ENCODE measurements at regions not wholly inside any gene's neighbourhood (a gene's known extent, or its start where the extent isn't known, plus 50 kb on each side); places are given as distances from the start of the nearest gene placed in this dataset.

DNA sequence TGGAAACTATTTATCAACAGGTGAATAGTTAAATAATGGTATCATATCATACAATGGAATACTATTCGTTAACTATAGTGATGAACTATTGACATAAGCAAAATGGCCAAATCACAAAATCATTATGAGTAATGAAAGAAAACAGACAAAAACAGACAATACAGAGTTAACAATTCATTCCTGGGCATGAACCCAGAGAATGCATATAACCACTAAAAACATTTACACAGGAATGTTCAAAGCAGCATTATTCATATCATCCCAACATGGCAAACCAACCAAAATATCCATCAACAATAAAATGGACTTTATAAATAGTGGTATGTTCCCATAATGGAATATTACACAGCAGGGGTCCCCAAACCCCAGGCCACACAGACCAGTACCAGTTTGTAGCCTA is 131.2 kb upstream of the CYP1B1 start:
- DNase-seq (ENCODE audit: low read depth in 4 of 4, low spot score in 3 of 4) = no peak

DNA sequence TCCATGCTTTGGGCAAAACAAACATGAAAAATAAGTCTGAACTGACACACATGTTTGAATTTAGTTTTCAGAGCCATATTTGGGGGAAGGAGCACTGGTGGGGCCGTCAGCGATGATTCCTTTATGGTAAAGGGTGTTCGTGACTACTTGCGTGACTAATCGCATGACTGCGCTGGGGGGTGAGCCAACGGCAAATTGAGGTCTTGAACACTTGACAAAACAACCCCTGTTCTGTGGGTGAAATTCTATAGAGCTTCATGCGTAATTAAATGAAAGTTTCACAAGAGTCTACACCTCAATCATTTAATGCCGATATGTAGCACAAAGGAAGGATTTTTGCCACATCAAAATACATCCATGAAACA is 127.5 kb upstream of the CYP1B1 start:
- DNase-seq (ENCODE audit: low read depth in 4 of 4, low spot score in 3 of 4) = no peak

- DNase-seq (ENCODE audit: low read depth in 4 of 4, low spot score in 3 of 4) = no peak
Measured at GRCh38 chr2:38202713-38203445, 126.9 kb upstream of the CYP1B1 start.

GRCh38 chr2:38201784-38202183 is 125.8 kb upstream of the CYP1B1 start:
- no peak for DNase-seq (ENCODE audit: low read depth in 4 of 4, low spot score in 3 of 4)

DNA sequence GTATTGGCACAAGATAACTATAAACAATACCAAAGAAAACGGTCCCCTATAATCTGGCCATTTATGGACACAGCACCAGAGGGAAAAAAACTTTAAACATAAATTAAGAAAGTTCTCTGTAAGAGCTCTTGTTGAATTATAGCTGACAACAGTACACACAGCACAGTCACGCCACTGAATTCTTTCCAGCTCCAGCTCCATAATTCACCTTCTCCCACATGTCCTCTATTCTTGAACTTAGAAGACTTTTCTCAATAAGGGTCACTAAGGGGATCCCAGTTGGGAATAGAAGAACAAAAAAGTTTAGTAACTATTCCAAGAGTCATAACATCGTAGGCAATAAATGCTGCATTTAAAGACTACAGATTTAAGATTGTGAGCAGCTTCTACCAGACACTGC is 124.6 kb upstream of the CYP1B1 start:
- peak; percentile 55 to 85 (median 70) for DNase-seq (ENCODE audit: low read depth in 4 of 4, low spot score in 3 of 4)

- DNase-seq (ENCODE audit: low read depth in 4 of 4, low spot score in 3 of 4) = no peak
Measured at GRCh38 chr2:38199127-38199526, 123.2 kb upstream of the CYP1B1 start.

DNA sequence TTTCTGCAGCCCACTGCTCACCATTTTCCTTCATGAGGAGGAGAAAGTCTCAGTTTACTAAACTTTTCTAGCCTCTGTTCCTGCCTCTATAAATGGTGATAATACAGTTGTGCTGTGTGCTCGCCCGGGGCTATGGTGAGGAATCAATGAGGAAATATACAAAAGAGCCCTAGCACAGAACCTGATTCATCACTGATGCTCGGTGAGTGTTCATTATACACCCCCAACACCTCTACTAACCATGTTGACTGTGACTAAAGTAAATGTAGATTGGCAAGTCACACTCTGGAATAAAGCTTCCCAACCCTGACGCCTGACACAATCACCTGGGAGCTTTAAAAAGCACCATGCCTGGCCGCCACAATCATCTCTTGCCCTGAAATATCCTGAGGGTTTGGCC is 118.8 kb upstream of the CYP1B1 start:
- no peak for DNase-seq (ENCODE audit: low read depth in 4 of 4, low spot score in 3 of 4)

DNA sequence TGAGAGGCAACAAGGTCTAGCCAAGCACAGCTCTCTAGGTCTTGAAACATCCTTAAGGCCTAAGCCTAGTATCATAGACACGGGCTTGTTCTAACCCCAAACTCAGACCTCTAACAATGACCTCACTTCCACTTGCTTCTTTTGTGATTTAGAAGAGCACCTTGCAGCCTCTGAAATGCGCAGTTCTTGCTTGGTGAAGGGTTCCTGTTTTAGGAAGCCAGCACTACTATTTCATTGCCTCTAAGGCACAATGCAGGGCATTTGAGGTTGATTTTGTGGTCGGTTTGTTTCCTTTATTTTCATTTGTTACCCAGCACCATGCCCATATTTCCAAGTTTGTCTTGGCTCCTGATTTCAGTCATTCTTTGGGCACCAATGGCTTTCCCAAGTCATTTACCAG is 117.0 kb upstream of the CYP1B1 start:
- no peak for DNase-seq (ENCODE audit: low read depth in 4 of 4, low spot score in 3 of 4)

GRCh38 chr2:38192046-38192445 is 116.1 kb upstream of the CYP1B1 start:
- DNase-seq (ENCODE audit: low read depth in 4 of 4, low spot score in 3 of 4) = no peak

GRCh38 chr2:38191516-38191915 is 115.6 kb upstream of the CYP1B1 start:
- DNase-seq (ENCODE audit: low read depth in 4 of 4, low spot score in 3 of 4) = no peak

DNA sequence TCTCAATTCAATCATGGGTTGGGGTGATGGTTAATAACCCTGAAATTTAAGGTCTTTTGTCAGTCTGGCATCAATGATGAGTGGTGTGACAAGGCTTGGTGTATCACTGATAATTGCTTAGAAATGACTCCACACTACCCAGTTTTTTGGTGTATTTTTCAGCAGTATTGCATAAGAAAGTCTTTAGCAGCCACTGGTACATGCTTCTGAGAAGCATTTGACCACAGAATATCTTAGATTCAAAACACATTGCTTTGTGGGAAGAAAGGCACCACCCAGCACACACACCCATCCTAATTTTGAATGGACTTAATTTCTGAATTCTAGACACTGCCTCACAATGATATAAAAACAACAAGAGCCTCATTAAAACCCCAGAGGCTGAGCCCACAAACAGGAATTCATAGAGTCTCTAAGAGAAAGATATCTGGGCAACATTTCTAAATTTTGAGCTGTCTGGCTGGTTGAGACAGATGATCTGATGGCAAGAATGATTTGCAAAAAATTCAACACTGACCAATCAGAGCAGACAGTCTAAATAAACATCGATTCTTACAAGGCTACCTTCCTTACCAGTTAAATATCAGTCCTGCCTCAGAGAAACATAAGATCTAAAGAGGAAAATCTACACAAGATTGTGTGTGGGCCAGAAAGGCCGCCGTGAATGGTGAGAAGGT is 114.7 kb upstream of the CYP1B1 start:
- DNase-seq (ENCODE audit: low read depth in 4 of 4, low spot score in 3 of 4) = no peak

DNA sequence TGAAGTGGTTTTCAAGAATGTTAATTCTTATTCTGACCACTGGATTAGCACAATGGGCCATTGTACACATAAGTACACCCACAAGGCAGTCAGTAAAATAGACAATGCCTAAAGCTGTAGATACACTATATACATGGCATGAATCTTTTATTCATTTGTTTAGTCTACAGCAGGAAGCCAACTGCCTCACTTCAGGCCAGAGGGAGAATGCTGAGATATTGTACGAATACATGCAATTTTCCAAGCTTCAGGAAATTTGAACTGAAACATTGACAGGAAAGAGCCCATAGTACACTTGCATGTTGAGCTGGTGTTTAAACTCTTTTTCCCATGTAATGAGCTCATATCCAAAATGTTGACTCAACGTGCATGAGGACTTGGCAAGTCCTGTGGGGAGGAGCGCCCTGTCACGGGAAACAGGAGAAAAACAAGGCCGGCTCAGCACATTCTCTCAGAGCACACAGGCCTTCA is 111.6 kb upstream of the CYP1B1 start:
- DNase-seq (ENCODE audit: low read depth in 4 of 4, low spot score in 3 of 4) = no peak

DNA sequence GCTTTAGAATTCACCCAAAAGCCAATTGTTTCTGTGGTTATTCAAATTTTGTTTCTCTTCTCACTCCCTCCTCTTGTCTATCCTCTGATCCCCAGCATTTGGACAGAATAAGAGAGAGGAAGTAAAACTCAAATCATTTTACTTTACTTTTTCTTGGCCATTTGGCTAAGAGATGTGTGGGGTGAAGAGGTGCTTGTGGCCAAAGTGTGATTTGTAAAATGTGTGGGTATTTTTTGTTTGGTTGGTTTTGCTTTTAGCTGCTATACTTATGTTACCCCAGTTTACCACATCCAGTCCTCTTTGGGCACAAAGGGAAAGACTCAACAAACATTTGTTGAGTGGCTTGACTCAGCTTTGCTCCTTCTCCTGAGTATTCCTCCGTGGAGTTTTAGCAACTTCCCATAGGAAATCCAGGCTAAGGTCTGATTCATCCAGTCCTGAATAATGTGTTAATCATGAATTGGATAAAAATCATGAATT is 109.1 kb upstream of the CYP1B1 start:
- DNase-seq (ENCODE audit: low read depth in 4 of 4, low spot score in 3 of 4) = no peak

DNA sequence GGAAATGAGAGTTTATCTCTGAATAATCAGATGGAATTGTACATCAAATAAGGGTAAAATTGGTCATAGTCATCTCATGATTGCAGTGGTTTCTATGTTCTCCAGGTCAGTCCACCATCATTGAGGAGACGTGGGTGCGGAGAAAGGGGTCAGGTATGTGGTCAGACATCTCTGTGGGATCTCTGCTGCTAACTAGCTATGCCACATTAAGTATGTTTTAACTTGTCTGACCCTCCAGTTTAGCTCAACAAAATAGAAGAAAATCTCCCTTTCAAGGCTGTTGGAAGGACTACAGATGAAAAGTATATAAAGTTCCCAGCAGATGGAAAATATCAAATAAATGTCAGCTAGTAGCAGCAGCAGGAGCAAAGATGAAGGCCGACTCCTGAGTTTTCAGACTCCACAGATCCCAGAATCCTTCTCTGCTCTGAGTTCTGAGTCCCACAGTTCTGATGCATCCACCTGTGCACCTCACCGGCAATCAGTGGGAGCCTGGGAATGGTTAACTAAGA is 106.6 kb upstream of the CYP1B1 start:
- DNase-seq (ENCODE audit: low read depth in 4 of 4, low spot score in 3 of 4) = no peak

GRCh38 chr2:38181806-38182491 is 106.0 kb upstream of the CYP1B1 start:
- no peak for DNase-seq (ENCODE audit: low read depth in 4 of 4, low spot score in 3 of 4)

DNA sequence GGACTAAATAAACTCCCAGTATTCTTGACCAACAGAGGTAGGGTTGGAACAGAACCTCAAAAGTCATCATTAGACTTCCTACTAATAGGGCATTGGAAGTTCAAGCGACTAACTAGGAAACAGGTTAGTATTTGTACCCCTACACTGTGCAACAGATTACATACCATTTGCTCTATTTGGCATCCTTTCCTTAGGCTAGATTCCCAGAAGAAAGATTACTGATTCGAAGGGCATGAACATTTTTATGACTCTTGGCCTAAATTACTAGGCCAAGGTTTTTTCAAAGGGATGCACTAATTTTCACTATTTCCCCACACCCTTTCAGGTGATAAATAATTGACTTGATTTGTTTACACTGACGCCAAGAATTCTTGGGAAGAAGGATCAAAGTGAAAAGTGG is 104.8 kb upstream of the CYP1B1 start:
- DNase-seq (ENCODE audit: low read depth in 4 of 4, low spot score in 3 of 4) = no peak

DNA sequence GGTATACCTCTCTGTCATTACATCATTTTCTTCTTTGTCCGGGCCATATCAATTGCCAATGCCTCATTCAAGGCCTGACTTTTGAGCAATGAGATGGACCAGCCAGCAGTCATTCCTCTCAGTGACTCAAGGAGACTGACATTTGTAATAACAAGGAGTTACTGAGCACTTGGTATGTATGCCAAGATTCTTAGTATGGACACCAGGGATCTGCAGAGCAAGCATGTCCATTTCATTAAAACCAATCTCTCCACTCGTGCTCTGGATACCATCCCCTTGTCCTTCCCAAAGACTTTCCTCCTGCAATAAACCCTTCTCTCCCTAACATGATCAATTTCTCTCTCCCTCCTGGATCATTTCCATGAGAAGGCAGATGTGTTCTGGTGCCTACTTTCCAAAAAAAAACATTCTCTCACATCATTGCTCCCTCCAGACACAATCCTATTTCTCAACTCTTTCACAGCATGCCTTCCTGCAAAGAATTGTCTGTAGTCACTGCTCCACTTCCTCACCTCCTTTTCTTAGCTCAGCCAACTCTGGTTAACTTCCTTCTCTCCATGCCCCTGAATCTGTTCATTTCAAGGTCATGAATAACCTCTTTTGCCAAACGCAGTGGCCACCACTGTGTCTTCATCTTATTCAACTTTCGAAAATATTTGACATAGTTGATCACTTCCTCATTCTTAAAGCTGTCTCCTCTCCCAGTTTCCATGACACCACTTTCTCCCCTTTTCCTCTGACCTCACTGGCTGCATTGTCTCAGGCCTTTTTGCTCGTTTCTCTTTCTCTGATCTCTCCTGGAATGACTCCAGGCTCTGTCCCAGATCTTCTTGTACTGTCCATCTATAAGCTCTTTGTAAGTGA is 102.8 kb upstream of the CYP1B1 start:
- DNase-seq (ENCODE audit: low read depth in 4 of 4, low spot score in 3 of 4) = no peak

GRCh38 chr2:38178119-38178518 is 102.2 kb upstream of the CYP1B1 start:
- no peak for DNase-seq (ENCODE audit: low read depth in 4 of 4, low spot score in 3 of 4)

- no peak for DNase-seq (ENCODE audit: low read depth in 4 of 4, low spot score in 3 of 4)
Measured at GRCh38 chr2:38176619-38177021, 100.7 kb upstream of the CYP1B1 start.

- DNase-seq (ENCODE audit: low read depth in 4 of 4, low spot score in 3 of 4) = no peak
Measured at GRCh38 chr2:38174646-38175423, 98.9 kb upstream of the CYP1B1 start.

Data from right renal pelvis (tissue), 4 donors.